Mesenchymal stem cell (in vitro differentiated cells and primary cell): ENCODE measurements at regions not wholly inside any gene's neighbourhood (a gene's known extent, or its start where the extent isn't known, plus 50 kb on each side); places are given as distances from the start of the nearest gene placed in this dataset.
A peak's percentile ranks its signal among the peaks of the same experiment; 100 is the strongest.

Source experiments
- DNase-seq: peaks from one replicate; pipeline ENCODE4 v3.0.0-alpha.2; 2013
- H2AFZ ChIP-seq: one replicate; pipeline ENCODE4 v1.6.1; 2013; ENCODE audit warnings: low read depth, mild to moderate bottlenecking, control low read depth, inconsistent platforms, low read length, moderate library complexity
- H2AK5ac ChIP-seq: 2 replicates; pipeline ENCODE4 v1.6.1; 2013; ENCODE audit warnings: low read length, moderate library complexity, mild to moderate bottlenecking, inconsistent platforms; ENCODE audit not compliant: severe bottlenecking
- H2BK120ac ChIP-seq: one replicate; pipeline ENCODE4 v1.6.1; 2013; ENCODE audit warnings: low read depth, mild to moderate bottlenecking, inconsistent platforms, low read length, moderate library complexity
- H2BK12ac ChIP-seq, 2 experiments: one replicate each; pipeline ENCODE4 v1.6.1; 2013; ENCODE audit warnings: inconsistent platforms in 2 of 2, low read length in 2 of 2, mild to moderate bottlenecking in 2 of 2, moderate library complexity in 2 of 2, control low read depth in 1 of 2
- H2BK15ac ChIP-seq: one replicate; pipeline ENCODE4 v1.6.1; 2013; ENCODE audit warnings: mild to moderate bottlenecking, low read depth, inconsistent platforms; ENCODE audit not compliant: poor library complexity, severe bottlenecking
- H2BK5ac ChIP-seq: 2 replicates; pipeline ENCODE4 v1.6.1; 2013; ENCODE audit warnings: low read depth, mild to moderate bottlenecking, low read length, control low read depth, inconsistent platforms; ENCODE audit not compliant: poor library complexity, severe bottlenecking
- H3K14ac ChIP-seq, 2 experiments: one replicate each; pipeline ENCODE4 v1.6.1; 2013; ENCODE audit warnings: inconsistent platforms in 2 of 2, low read length in 2 of 2, control low read depth in 1 of 2, mild to moderate bottlenecking in 1 of 2, moderate library complexity in 1 of 2
- H3K18ac ChIP-seq, 2 experiments: one replicate each; pipeline ENCODE4 v1.6.1; 2013; ENCODE audit warnings: inconsistent platforms in 2 of 2, low read length in 2 of 2, control low read depth in 1 of 2, low read depth in 1 of 2, mild to moderate bottlenecking in 1 of 2
- H3K23ac ChIP-seq, 2 experiments: one replicate each; pipeline ENCODE4 v1.6.1; 2013; ENCODE audit warnings: inconsistent platforms in 2 of 2, low read length in 2 of 2, mild to moderate bottlenecking in 2 of 2, moderate library complexity in 2 of 2, control low read depth in 1 of 2
- H3K27ac ChIP-seq: 2 replicates; pipeline ENCODE4 v1.5.1; 2013; ENCODE audit warnings: mild to moderate bottlenecking, moderate library complexity, low read length, control low read depth, inconsistent platforms; ENCODE audit not compliant: poor library complexity, severe bottlenecking
- H3K27me3 ChIP-seq, 2 experiments: 2 replicates each; pipeline versions ENCODE4 v1.6.1 to v1.7.0; 2013; ENCODE audit warnings: low read length in 2 of 2, mild to moderate bottlenecking in 2 of 2, moderate library complexity in 2 of 2, control low read depth in 1 of 2, inconsistent platforms in 1 of 2; ENCODE audit not compliant: control insufficient read depth in 1 of 2, insufficient read depth in 1 of 2
- H3K36me3 ChIP-seq, 2 experiments: 2 replicates each; pipeline versions ENCODE4 v1.6.1 to v1.7.0; 2013; ENCODE audit warnings: low read length in 2 of 2, control low read depth in 1 of 2, inconsistent platforms in 1 of 2, low read depth in 1 of 2, mild to moderate bottlenecking in 1 of 2; ENCODE audit not compliant: insufficient read depth in 2 of 2, control insufficient read depth in 1 of 2
- H3K4ac ChIP-seq, 2 experiments: one replicate each; pipeline ENCODE4 v1.6.1; 2013; ENCODE audit warnings: inconsistent platforms in 2 of 2, low read length in 2 of 2, mild to moderate bottlenecking in 2 of 2, moderate library complexity in 2 of 2, control low read depth in 1 of 2, low read depth in 1 of 2
- H3K4me1 ChIP-seq: 2 replicates; pipeline ENCODE4 v1.6.1; 2013; ENCODE audit warnings: low read depth, low read length, control low read depth; ENCODE audit not compliant: control insufficient read depth, insufficient read depth
- H3K4me2 ChIP-seq: 2 replicates; pipeline ENCODE4 v1.6.1; 2013; ENCODE audit warnings: low read length, mild to moderate bottlenecking, inconsistent platforms; ENCODE audit not compliant: poor library complexity, severe bottlenecking
- H3K4me3 ChIP-seq, 2 experiments: 2 replicates each; pipeline versions ENCODE4 v1.5.1 to v1.7.0; 2013; ENCODE audit warnings: low read length in 2 of 2, mild to moderate bottlenecking in 2 of 2, control low read depth in 1 of 2, low read depth in 1 of 2; ENCODE audit not compliant: insufficient read depth in 1 of 2
- H3K79me1 ChIP-seq: replicated peaks from 2 replicates; pipeline ENCODE4 v1.6.1; 2013; ENCODE audit warnings: mild to moderate bottlenecking, control low read depth, low read length, inconsistent platforms; ENCODE audit not compliant: poor library complexity, severe bottlenecking
- H3K9ac ChIP-seq: 2 replicates; pipeline ENCODE4 v1.7.0; 2013; ENCODE audit warnings: mild to moderate bottlenecking, low read length, moderate library complexity
- H3K9me3 ChIP-seq: 2 replicates; pipeline ENCODE4 v1.7.0; 2013; ENCODE audit warnings: mild to moderate bottlenecking, low read length; ENCODE audit not compliant: control insufficient read depth
- H4K8ac ChIP-seq: one replicate; pipeline ENCODE4 v1.6.1; 2013; ENCODE audit warnings: inconsistent platforms, mild to moderate bottlenecking, low read length, moderate library complexity
- H4K91ac ChIP-seq: one replicate; pipeline ENCODE4 v1.6.1; 2013; ENCODE audit warnings: mild to moderate bottlenecking, low read length, inconsistent platforms
- WGBS: methylation state at CpG from one replicate; pipeline ENCODE4 v1.1.7; 2013; ENCODE audit warnings: mixed read lengths; 5-methylcytosine and 5-hydroxymethylcytosine counted together

DNA sequence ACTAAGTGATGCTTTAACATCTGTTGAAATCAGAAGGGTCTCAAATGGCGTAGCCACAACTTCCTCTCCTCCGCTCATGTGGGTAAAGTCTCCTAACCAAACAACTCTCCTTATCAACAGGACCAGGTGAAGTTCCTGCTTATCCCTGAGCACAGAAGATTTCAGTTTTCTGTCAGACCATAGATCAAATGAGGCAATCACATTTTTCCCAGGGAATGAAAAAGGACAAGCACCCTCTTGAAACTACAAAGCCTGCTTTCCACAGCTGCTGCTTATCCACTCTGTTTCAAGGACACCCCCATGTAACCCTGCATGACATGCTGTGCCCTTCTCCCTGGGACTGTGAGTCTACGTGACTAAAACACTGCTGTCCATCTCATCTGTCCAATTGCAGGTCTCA is 788.3 kb upstream of the SLITRK5 start:
- Histone ChIP-seq H2BK5ac (no peak overlapping the region), H4K8ac (no peak overlapping the region), H3K4me1 (no peaks in the 10 kb centered on the region), H3K9ac (no peak overlapping the region), H3K27me3 (no peaks in the 10 kb centered on the region), H3K4ac (no peak overlapping the region), H3K4me3 (no peak overlapping the region), H2BK12ac (no peak overlapping the region), H2AFZ (no peak overlapping the region), H3K4me2 (no peak overlapping the region), H3K18ac (no peak overlapping the region), H3K79me1 (no peaks in the 10 kb centered on the region), H2BK120ac (no peak overlapping the region), H2BK15ac (no peak overlapping the region), H2AK5ac (no peak overlapping the region), H3K23ac (no peak overlapping the region), H3K14ac (no peak overlapping the region), H4K91ac (no peak overlapping the region), H3K27ac (no peak overlapping the region), H3K36me3 (no peaks in the 10 kb centered on the region), H3K9me3 (no peaks in the 10 kb centered on the region)
- DNase-seq: peak; percentile 37
- 89% methylated on average over 3 of the region's 3 CpGs for WGBS

DNA sequence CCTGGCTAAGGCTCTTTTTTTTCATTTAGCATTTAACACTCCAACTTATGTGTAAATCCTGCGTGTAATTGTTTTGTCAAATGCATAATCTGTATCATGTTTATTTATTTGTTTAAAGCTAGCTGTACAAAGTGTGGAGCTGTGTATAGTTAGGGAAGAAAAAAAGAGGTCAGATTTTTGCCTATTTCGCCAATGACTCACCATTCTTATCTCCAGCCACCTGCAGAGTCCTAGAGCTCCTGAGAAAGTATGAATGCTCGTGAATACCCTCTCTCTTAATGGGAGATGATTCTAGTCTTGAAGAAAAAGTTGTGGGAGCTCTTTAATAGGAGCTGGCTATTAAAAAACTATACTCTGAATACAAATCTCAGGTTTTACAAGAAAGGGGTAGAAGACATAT is 778.8 kb upstream of the SLITRK5 start:
- H4K91ac ChIP-seq: no peak overlapping the region
- DNase-seq: no peak
- H2BK15ac ChIP-seq: no peak overlapping the region
- H2AK5ac ChIP-seq: no peak overlapping the region
- no peak overlapping the region for H2BK5ac ChIP-seq
- no peak overlapping the region for H3K14ac ChIP-seq
- no peak overlapping the region for H3K27ac ChIP-seq
- no CpG with 5 or more reads among the region's 3 CpGs for WGBS
- no peaks in the 10 kb centered on the region for H3K27me3 ChIP-seq
- H2BK12ac ChIP-seq: no peak overlapping the region
- no peak overlapping the region for H3K23ac ChIP-seq
- no peaks in the 10 kb centered on the region for H3K79me1 ChIP-seq
- H4K8ac ChIP-seq: no peak overlapping the region
- H3K9ac ChIP-seq: no peak overlapping the region
- H2BK120ac ChIP-seq: no peak overlapping the region
- H3K4me2 ChIP-seq: no peak overlapping the region
- no peaks in the 10 kb centered on the region for H3K36me3 ChIP-seq
- H3K4me3 ChIP-seq: no peak overlapping the region
- no peak overlapping the region for H3K4ac ChIP-seq
- H3K18ac ChIP-seq: no peak overlapping the region
- no peak overlapping the region for H2AFZ ChIP-seq
- H3K9me3 ChIP-seq: peaks cover 3% of the 10 kb centered on the region
- no peaks in the 10 kb centered on the region for H3K4me1 ChIP-seq

DNA sequence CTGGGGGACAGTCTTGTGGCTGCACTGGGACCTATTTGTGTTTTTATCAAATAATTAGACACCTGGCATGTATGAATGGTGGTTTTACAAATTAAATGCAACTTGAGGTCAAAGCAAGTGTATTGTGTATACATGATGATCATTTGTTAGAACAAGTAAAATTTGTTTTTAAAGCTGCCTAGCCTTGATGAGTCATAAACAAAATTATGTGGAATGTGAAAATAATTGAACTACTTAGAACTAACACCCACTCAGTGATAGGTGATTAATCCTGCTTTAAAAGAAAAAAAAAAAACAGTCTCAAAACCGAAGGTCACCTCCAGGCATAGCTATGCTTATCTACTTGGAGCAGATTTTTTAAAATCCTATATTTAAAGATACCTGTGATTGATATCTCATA is 770.3 kb upstream of the SLITRK5 start:
- Histone ChIP-seq H3K4me1 (no peaks in the 10 kb centered on the region), H4K8ac (no peak overlapping the region), H3K4me2 (no peak overlapping the region), H3K23ac (no peak overlapping the region), H3K14ac (no peak overlapping the region), H2AFZ (no peak overlapping the region), H4K91ac (no peak overlapping the region), H2BK15ac (no peak overlapping the region), H3K4ac (no peak overlapping the region), H3K9me3 (no peaks in the 10 kb centered on the region), H2BK12ac (no peak overlapping the region), H2BK5ac (no peak overlapping the region), H3K9ac (no peak overlapping the region), H3K79me1 (no peaks in the 10 kb centered on the region), H3K4me3 (no peak overlapping the region), H2AK5ac (no peak overlapping the region), H3K27ac (no peak overlapping the region), H2BK120ac (no peak overlapping the region), H3K18ac (no peak overlapping the region), H3K27me3 (no peaks in the 10 kb centered on the region), H3K36me3 (no peaks in the 10 kb centered on the region)
- no peak for DNase-seq
- no CpG with 5 or more reads among the region's 1 CpG for WGBS

DNA sequence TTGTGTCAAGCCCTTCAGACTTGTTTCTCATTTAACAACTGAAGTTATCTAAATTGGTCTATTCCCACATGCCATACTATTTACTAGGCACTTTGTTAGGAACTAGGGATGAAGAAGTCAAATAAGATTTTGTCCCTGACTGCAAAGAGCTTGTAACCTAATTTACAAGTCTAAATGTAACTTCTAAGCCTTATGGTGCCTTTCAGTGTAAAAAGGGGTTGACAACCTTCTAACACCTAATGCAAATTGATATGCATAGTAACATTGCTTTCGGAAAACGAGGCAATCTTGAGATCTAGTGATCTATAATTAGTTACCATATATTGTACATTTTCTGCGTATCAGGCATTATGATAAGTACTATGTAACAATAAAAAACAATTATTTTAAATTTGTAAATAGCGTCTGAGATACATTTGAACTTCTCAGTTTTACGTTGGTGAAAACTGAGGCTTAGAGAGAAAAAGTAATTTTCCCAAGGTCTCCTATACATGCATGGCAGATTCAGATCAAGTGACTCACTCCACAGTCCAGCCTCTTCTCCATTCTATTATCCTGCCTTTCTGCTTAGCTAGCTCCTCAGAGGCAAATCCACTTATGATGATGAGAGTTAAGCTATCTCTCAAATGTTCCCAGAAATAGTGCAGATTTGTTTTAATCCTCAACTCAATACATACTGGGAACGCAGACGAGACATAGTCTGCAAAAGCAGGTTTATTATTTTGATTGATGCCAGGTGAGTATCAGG is 764.9 kb upstream of the SLITRK5 start:
- Histone ChIP-seq H3K4ac (no peak overlapping the region), H2BK15ac (no peak overlapping the region), H2BK5ac (no peak overlapping the region), H3K27ac (no peak overlapping the region), H3K4me3 (no peak overlapping the region), H3K27me3 (no peaks in the 10 kb centered on the region), H3K79me1 (no peaks in the 10 kb centered on the region), H3K14ac (no peak overlapping the region), H3K9me3 (no peaks in the 10 kb centered on the region), H2AK5ac (no peak overlapping the region), H2AFZ (no peak overlapping the region), H3K18ac (no peak overlapping the region), H3K4me2 (no peak overlapping the region), H3K4me1 (no peaks in the 10 kb centered on the region), H4K91ac (no peak overlapping the region), H3K9ac (no peak overlapping the region), H2BK120ac (no peak overlapping the region), H3K23ac (no peak overlapping the region), H2BK12ac (no peak overlapping the region), H4K8ac (no peak overlapping the region), H3K36me3 (no peaks in the 10 kb centered on the region)
- WGBS: 43% methylated on average over 2 of the region's 7 CpGs
- DNase-seq: peak; percentile 75
